OCI-LY1 (cell line): ENCODE measurements at regions not wholly inside any gene's neighbourhood (a gene's known extent, or its start where the extent isn't known, plus 50 kb on each side); places are given as distances from the start of the nearest gene placed in this dataset.

Source experiments
- H2AFZ ChIP-seq: fragments of 200-600 bp; sonication (generic), shearing (Covaris generic); 2 replicates; pipeline ENCODE4 v1.6.0; 2014; ENCODE audit warnings: antibody characterized with exemption, mild to moderate bottlenecking, low read length
- H3F3A ChIP-seq: fragments of 200-600 bp; sonication (generic), shearing (Covaris generic); 2 replicates; pipeline ENCODE4 v1.6.0; 2014; ENCODE audit warnings: mild to moderate bottlenecking, antibody characterized with exemption, low read length, moderate library complexity; ENCODE audit not compliant: insufficient read depth
- H3K27ac ChIP-seq: fragments of 200-600 bp; sonication (generic); 2 replicates; pipeline ENCODE4 v1.5.1; 2014; ENCODE audit warnings: low read length, mixed run types, mild to moderate bottlenecking, low read depth; ENCODE audit not compliant: poor library complexity, severe bottlenecking
- H3K27me3 ChIP-seq: fragments of 200-600 bp; sonication (generic); 2 replicates; pipeline ENCODE4 v1.6.0; 2014; ENCODE audit warnings: antibody characterized with exemption, mild to moderate bottlenecking, low read length, moderate library complexity; ENCODE audit not compliant: insufficient read depth
- H3K36me3 ChIP-seq: fragments of 200-600 bp; sonication (generic); 2 replicates; pipeline ENCODE4 v1.6.1; 2014; ENCODE audit warnings: mild to moderate bottlenecking, antibody characterized with exemption, low read length, moderate library complexity, mixed read lengths; ENCODE audit not compliant: insufficient read depth
- H3K4me1 ChIP-seq: fragments of 200-600 bp; sonication (generic); 2 replicates; pipeline ENCODE4 v1.5.1; 2014; ENCODE audit warnings: mild to moderate bottlenecking, low read length, moderate library complexity; ENCODE audit not compliant: insufficient read depth, severe bottlenecking
- H3K4me2 ChIP-seq: fragments of 200-600 bp; sonication (generic), shearing (Covaris generic); 2 replicates; pipeline ENCODE4 v1.6.1; 2014; ENCODE audit warnings: low read length
- H3K4me3 ChIP-seq: fragments of 200-600 bp; sonication (generic); 2 replicates; pipeline ENCODE4 v1.5.1; 2014; ENCODE audit warnings: low read length, low read depth, mild to moderate bottlenecking, mixed read lengths; ENCODE audit not compliant: poor library complexity, severe bottlenecking
- H3K79me2 ChIP-seq: fragments of 200-600 bp; shearing (Covaris generic); 2 replicates; pipeline ENCODE4 v1.6.1; 2016; ENCODE audit warnings: mixed run types, low read length, mixed read lengths; ENCODE audit not compliant: insufficient read depth
- H3K9ac ChIP-seq: fragments of 200-600 bp; sonication (generic), shearing (Covaris generic); 2 replicates; pipeline ENCODE4 v1.6.1; 2014; ENCODE audit warnings: mild to moderate bottlenecking, low read length, mixed read lengths
- H3K9me2 ChIP-seq: fragments of 200-600 bp; sonication (generic), shearing (Covaris generic); 2 replicates; pipeline ENCODE4 v1.6.1; 2014; ENCODE audit warnings: low read depth, mild to moderate bottlenecking, low read length, mixed read lengths
- H3K9me3 ChIP-seq: fragments of 200-600 bp; shearing (Covaris generic); 2 replicates; pipeline ENCODE4 v1.6.1; 2014; ENCODE audit warnings: low read length, mixed read lengths
- H4K20me1 ChIP-seq: fragments of 200-600 bp; sonication (generic), shearing (Covaris generic); 2 replicates; pipeline ENCODE4 v1.6.0; 2016; ENCODE audit warnings: mild to moderate bottlenecking, low read length; ENCODE audit not compliant: insufficient read depth
- CTCF ChIP-seq: fragments of 200-600 bp; sonication (generic), shearing (Covaris generic); IDR thresholded peaks from 2 replicates; pipeline ENCODE4 v1.5.1; 2017; ENCODE audit warnings: mild to moderate bottlenecking, antibody characterized with exemption, low read length, moderate library complexity, mixed read lengths
- EZH2 ChIP-seq: fragments of 200-600 bp; sonication (generic), shearing (Covaris generic); IDR thresholded peaks from 2 replicates; pipeline ENCODE4 v1.8.0; 2017; ENCODE audit warnings: borderline replicate concordance, mixed run types, mild to moderate bottlenecking, antibody characterized with exemption, low read length, moderate library complexity, mixed read lengths

GRCh38 chr16:51682905-51683304 lies 531.8 kb upstream of the SALL1 start:
- H3K9ac ChIP-seq: no peak overlapping the region
- H3K79me2 ChIP-seq: no peaks in the 10 kb centered on the region
- H3K27me3 ChIP-seq: no peaks in the 10 kb centered on the region
- no peaks in the 10 kb centered on the region for H3K9me3 ChIP-seq
- no peaks in the 10 kb centered on the region for H3K4me1 ChIP-seq
- no peaks in the 10 kb centered on the region for H4K20me1 ChIP-seq
- H3K4me2 ChIP-seq: no peak overlapping the region
- H3K9me2 ChIP-seq: no peaks in the 10 kb centered on the region
- TF ChIP-seq CTCF (no peak), EZH2 (no peak)
- H3F3A ChIP-seq: no peaks in the 10 kb centered on the region
- no peaks in the 10 kb centered on the region for H3K36me3 ChIP-seq
- no peak overlapping the region for H3K27ac ChIP-seq
- no peak overlapping the region for H2AFZ ChIP-seq
- no peak overlapping the region for H3K4me3 ChIP-seq

GRCh38 chr16:51674615-51675014 lies 523.5 kb upstream of the SALL1 start:
- H3K27me3 ChIP-seq: no peaks in the 10 kb centered on the region
- no peaks in the 10 kb centered on the region for H3K9me2 ChIP-seq
- H3F3A ChIP-seq: no peaks in the 10 kb centered on the region
- no peak overlapping the region for H3K9ac ChIP-seq
- no peaks in the 10 kb centered on the region for H3K36me3 ChIP-seq
- H3K4me2 ChIP-seq: no peak overlapping the region
- TF ChIP-seq CTCF (no peak), EZH2 (no peak)
- H3K4me3 ChIP-seq: no peak overlapping the region
- no peaks in the 10 kb centered on the region for H3K79me2 ChIP-seq
- H2AFZ ChIP-seq: no peak overlapping the region
- no peaks in the 10 kb centered on the region for H3K9me3 ChIP-seq
- no peak overlapping the region for H3K27ac ChIP-seq
- no peaks in the 10 kb centered on the region for H4K20me1 ChIP-seq
- no peaks in the 10 kb centered on the region for H3K4me1 ChIP-seq

GRCh38 chr16:51670527-51670926 lies 519.5 kb upstream of the SALL1 start:
- H3K4me2 ChIP-seq: no peak overlapping the region
- H3K79me2 ChIP-seq: no peaks in the 10 kb centered on the region
- no peaks in the 10 kb centered on the region for H3K9me3 ChIP-seq
- no peaks in the 10 kb centered on the region for H4K20me1 ChIP-seq
- no peak overlapping the region for H2AFZ ChIP-seq
- H3K9ac ChIP-seq: no peak overlapping the region
- no peaks in the 10 kb centered on the region for H3K9me2 ChIP-seq
- no peak overlapping the region for H3K4me3 ChIP-seq
- TF ChIP-seq CTCF: no peak
- no peak for TF ChIP-seq EZH2
- no peaks in the 10 kb centered on the region for H3F3A ChIP-seq
- H3K36me3 ChIP-seq: no peaks in the 10 kb centered on the region
- H3K27ac ChIP-seq: no peak overlapping the region
- no peaks in the 10 kb centered on the region for H3K4me1 ChIP-seq
- no peaks in the 10 kb centered on the region for H3K27me3 ChIP-seq
